Adrenal gland (tissue), 5 donors: ENCODE measurements at regions not wholly inside any gene's neighbourhood (a gene's known extent, or its start where the extent isn't known, plus 50 kb on each side); places are given as distances from the start of the nearest gene placed in this dataset.

Source experiments
- CTCF ChIP-seq, 6 experiments: fragments of 450-650 bp in 4 of 6; fragments of 200-600 bp in 2 of 6; sonication (generic) in 1 of 6; IDR thresholded peaks; 1 replicate in 5 of 6; 2 replicates in 1 of 6; pipeline versions ENCODE4 v1.5.1 to v1.8.0; 2016 to 2021; ENCODE audit warnings: antibody characterized with exemption in 6 of 6, mild to moderate bottlenecking in 2 of 6, moderate library complexity in 1 of 6
- POLR2A ChIP-seq, 2 donors: fragments of 450-650 bp; IDR thresholded peaks; one replicate each; pipeline ENCODE4 v1.6.1; 2017; ENCODE audit warnings: antibody characterized with exemption in 2 of 2, mild to moderate bottlenecking in 2 of 2, moderate library complexity in 1 of 2
- donor health status: DM: no; HTN: no; CAD: no.

DNA sequence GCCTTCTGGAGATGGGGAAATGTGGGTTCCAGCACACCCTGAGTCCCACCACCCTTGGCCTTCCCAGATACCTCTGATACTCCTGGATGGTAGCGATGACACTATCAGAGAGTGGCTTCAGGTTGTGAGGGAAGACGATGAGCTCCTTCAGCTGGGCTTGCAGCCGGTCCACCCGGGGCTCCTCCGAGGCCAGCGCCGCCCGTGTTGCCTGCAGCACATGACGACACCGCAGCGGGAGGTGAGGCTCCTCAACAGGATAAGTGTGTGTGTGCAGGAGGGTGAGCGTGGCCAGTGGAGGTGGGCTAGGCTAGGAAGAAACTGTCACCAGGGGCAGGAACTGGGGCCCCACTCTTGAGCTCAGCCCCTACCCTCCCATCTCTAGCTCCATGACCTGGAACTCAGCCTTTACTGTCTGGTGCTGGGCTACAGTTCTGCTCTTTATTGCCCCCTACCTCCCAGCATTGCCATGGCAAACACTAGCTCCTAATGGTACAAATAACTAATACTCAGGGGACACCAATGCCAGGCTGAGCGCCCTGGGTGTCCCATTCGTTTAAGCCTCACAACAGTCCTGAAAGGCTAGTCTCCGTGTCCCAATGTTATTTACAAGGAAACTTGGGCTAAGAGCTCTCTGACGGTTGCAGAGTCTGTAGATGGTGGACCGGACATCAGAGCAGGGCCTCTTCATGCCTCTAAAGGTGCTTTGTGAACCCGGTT, 64.1 kb downstream of the SYNE3 start:
- TF ChIP-seq CTCF (IDR thresholded peaks at IDR 0.05), result peak in 3 of 6 experiments; percentile 8 to 29 (median 28)
- TF ChIP-seq POLR2A (IDR thresholded peaks at IDR 0.05), result no peak
